Activated CD8-positive, alpha-beta T cell treated with anti-CD3 and anti-CD28 coated beads for 36 hours (primary cell): ENCODE measurements at regions not wholly inside any gene's neighbourhood (a gene's known extent, or its start where the extent isn't known, plus 50 kb on each side); places are given as distances from the start of the nearest gene placed in this dataset.
A peak's percentile ranks its signal among the peaks of the same experiment; 100 is the strongest.

Source experiments
- ATAC-seq: fragments of 200-7000 bp; cut with Tn5 transposase; one replicate; pipeline ENCODE4 v1.10.0; 2021; ENCODE audit warnings: mild to moderate bottlenecking, moderate library complexity
- CTCF ChIA-PET: fragments of 350-600 bp; sonication (Branson Sonifier 250); formaldehyde crosslinking; loops from one replicate; lab custom pipeline; 2021; ENCODE audit warnings: antibody characterized with exemption; lab: Charles Lee
- POLR2A ChIA-PET: fragments of 350-600 bp; sonication (Branson Sonifier 250); formaldehyde crosslinking; loops from one replicate; lab custom pipeline; 2021; ENCODE audit warnings: antibody characterized with exemption; lab: Charles Lee
- DNase-seq: peaks from one replicate; pipeline ENCODE4 v3.0.0-alpha.2; 2020
- H3K27ac Mint-ChIP-seq: one replicate; pipeline ENCODE4 v1.8.0; 2021; ENCODE audit warnings: mild to moderate bottlenecking, mixed read lengths
- H3K27me3 Mint-ChIP-seq: one replicate; pipeline ENCODE4 v1.8.0; 2021; ENCODE audit warnings: mixed read lengths
- H3K36me3 Mint-ChIP-seq: one replicate; pipeline ENCODE4 v1.8.0; 2021; ENCODE audit warnings: low read depth, mixed read lengths
- H3K4me1 Mint-ChIP-seq: one replicate; pipeline ENCODE4 v1.8.0; 2021; ENCODE audit warnings: low read depth, mixed read lengths
- H3K4me3 Mint-ChIP-seq: one replicate; pipeline ENCODE4 v1.8.0; 2021; ENCODE audit warnings: mild to moderate bottlenecking, moderate library complexity, mixed read lengths
- H3K9me3 Mint-ChIP-seq: one replicate; pipeline ENCODE4 v1.8.0; 2021; ENCODE audit warnings: mixed read lengths
- intact Hi-C: fragments of 100-400 bp; cut with micrococcal nuclease; formaldehyde crosslinking; loops from one replicate; pipeline ENCODE4 v1.10.0; 2022
- TF ChIP-seq, protein P1 (sequence below): fragments of 200-600 bp; IDR thresholded peaks from one replicate; pipeline ENCODE4 v1.8.0; 2022; ENCODE audit warnings: antibody characterized with exemption, mild to moderate bottlenecking

DNA sequence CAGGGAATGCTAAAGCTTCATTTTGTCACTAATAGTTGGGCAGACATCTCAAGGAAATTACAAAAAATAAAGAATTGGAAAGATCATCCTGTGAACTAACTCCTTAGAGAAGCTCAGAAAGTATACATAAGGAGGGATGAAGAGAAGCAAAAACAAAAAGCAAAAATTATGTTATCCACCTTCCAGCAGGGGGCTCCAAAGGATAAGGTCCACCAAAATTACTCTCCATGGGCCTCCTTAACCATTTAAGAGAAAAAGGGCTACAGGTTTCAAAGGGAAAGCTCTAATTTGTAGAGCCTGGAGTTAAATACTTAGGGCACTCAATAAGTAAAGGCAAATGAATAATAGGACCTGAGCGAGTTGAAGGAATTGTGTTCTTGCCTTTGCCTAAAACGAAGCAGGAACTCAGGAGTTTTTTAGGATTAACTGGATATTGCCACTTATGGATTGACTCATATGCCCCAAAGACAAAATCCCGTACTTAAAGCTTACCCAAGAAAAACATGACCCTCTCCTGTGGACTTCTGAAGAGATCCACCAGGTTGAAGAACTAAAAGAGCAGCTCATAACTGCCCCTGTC is 1167.9 kb downstream of the DSC3 start:
- Mint-ChIP-seq H3K27ac (no peak overlapping the region), H3K36me3 (no peaks in the 10 kb centered on the region), H3K27me3 (no peaks in the 10 kb centered on the region), H3K4me3 (no peak overlapping the region), H3K9me3 (peaks cover 9% of the 10 kb centered on the region), H3K4me1 (no peaks in the 10 kb centered on the region)
- ATAC-seq = no peak
- CTCF ChIA-PET = interaction anchor here (1.1 to 1.7 kb wide), 6 partner anchors 9 to 1099 kb away, joined by 3 to 8 read pairs (median 3); no protein-coding TSS in a partner anchor
- no peak for DNase-seq
- POLR2A ChIA-PET = no interaction called here
- TF ChIP-seq, protein P1, sequence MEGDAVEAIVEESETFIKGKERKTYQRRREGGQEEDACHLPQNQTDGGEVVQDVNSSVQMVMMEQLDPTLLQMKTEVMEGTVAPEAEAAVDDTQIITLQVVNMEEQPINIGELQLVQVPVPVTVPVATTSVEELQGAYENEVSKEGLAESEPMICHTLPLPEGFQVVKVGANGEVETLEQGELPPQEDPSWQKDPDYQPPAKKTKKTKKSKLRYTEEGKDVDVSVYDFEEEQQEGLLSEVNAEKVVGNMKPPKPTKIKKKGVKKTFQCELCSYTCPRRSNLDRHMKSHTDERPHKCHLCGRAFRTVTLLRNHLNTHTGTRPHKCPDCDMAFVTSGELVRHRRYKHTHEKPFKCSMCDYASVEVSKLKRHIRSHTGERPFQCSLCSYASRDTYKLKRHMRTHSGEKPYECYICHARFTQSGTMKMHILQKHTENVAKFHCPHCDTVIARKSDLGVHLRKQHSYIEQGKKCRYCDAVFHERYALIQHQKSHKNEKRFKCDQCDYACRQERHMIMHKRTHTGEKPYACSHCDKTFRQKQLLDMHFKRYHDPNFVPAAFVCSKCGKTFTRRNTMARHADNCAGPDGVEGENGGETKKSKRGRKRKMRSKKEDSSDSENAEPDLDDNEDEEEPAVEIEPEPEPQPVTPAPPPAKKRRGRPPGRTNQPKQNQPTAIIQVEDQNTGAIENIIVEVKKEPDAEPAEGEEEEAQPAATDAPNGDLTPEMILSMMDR = peak; percentile 54
- intact Hi-C loops = no loop called here

DNA sequence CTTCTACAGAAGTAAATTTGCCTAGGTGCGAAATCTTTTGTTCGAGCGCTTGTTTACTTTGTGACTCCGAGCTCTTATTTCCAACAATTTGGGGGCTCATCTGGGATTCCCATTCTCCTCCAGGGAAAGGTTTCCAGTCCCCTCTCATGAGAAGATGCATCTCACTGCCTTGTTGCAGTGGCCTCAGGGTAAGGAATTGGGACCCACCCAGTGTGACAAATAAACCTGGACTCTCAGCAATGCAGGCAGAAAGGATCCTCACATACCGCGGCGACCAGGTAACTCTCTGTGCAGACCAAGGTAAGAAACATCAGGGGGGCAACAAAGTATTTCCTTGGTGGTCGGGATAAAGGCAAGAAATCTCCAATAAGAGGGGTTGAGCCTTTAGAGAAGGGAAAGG is 1169.3 kb downstream of the DSC3 start:
- H3K4me1 Mint-ChIP-seq = no peaks in the 10 kb centered on the region
- peaks cover 11% of the 10 kb centered on the region for H3K9me3 Mint-ChIP-seq
- DNase-seq (no peak), ATAC-seq (no peak)
- no peak overlapping the region for H3K4me3 Mint-ChIP-seq
- TF ChIP-seq, protein P1 = no peak
- intact Hi-C loops = no loop called here
- ChIA-PET CTCF (no interaction called here), POLR2A (no interaction called here)
- no peaks in the 10 kb centered on the region for H3K36me3 Mint-ChIP-seq
- H3K27ac Mint-ChIP-seq = no peak overlapping the region
- H3K27me3 Mint-ChIP-seq = no peaks in the 10 kb centered on the region

DNA sequence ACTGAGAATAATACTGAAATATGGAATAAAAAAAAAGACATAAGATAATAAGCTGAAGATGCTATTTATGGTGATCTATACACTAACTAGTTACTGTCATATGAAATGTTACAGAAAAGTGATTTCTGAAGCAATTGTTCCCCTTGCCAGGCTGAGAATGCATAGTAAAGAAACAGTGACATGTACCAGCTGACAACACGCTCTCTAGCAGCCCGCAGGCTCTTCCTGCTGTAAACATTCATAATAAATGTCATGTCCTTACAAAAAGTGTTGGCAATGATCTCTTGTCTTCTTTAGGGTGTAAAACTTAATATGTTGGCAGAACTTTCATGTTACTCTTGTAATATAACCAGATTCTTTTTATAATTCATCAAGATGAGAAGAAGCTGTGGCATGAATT is 1171.3 kb downstream of the DSC3 start:
- no peaks in the 10 kb centered on the region for H3K27me3 Mint-ChIP-seq
- H3K27ac Mint-ChIP-seq = no peak overlapping the region
- H3K4me3 Mint-ChIP-seq = no peak overlapping the region
- no peaks in the 10 kb centered on the region for H3K4me1 Mint-ChIP-seq
- intact Hi-C loops = no loop called here
- no peaks in the 10 kb centered on the region for H3K36me3 Mint-ChIP-seq
- ATAC-seq (no peak), DNase-seq (no peak)
- ChIA-PET POLR2A (no interaction called here), CTCF (no interaction called here)
- H3K9me3 Mint-ChIP-seq = peaks cover 8% of the 10 kb centered on the region
- TF ChIP-seq, protein P1 = no peak

DNA sequence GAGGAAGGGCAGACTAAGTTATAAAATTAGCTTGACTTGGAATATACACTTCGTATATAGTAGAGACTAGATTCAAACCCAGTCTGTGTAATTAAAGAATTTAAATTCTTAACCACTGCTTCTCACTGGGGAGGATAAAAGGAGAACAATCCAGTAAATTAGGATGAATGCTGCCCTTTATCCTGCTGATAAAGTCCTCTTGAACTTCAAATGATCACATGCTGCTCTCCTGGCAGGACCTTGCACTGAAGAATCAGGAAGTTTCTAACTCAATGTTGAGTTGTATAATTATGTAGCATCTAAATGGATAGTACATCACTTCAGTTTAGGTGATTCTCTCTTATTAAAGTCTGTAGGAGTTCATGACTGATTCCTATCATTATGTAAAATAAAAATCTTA is 1179.7 kb downstream of the DSC3 start:
- TF ChIP-seq, protein P1 = no peak
- DNase-seq = no peak
- Mint-ChIP-seq H3K36me3 (no peaks in the 10 kb centered on the region), H3K4me3 (no peak overlapping the region), H3K27ac (no peak overlapping the region), H3K27me3 (no peaks in the 10 kb centered on the region), H3K9me3 (peaks cover 2% of the 10 kb centered on the region), H3K4me1 (no peaks in the 10 kb centered on the region)
- intact Hi-C loops = no loop called here
- no peak for ATAC-seq
- POLR2A ChIA-PET = no interaction called here
- CTCF ChIA-PET = interaction anchor here (1.0 kb wide), 1 partner anchor 12 kb away, joined by 3 read pairs; no protein-coding TSS in a partner anchor

DNA sequence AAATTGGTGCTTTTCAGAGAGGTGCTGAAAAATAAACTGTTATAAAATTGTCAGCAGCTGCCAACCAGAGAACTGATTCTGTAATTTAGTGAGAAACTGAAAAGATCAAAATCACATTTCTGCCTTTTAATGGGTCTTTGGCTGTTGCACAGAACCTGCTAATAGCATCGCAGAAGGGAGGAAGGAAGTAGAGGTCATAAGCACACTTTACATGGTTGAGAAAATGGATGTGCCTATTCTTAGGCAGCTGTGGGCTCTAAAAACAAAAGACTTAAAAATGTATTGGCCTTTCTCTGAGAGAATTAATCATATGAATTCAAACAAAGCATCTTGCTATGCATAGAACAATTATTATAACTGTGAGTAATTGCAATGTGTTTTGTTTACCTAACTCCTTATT is 1186.9 kb downstream of the DSC3 start:
- intact Hi-C loops = no loop called here
- DNase-seq = no peak
- H3K27me3 Mint-ChIP-seq = no peaks in the 10 kb centered on the region

More for the DNA sequence above, 1186.9 kb downstream of the DSC3 start:
- Mint-ChIP-seq H3K9me3 (peaks cover 6% of the 10 kb centered on the region), H3K27ac (no peak overlapping the region), H3K36me3 (no peaks in the 10 kb centered on the region), H3K4me1 (no peaks in the 10 kb centered on the region), H3K4me3 (no peak overlapping the region)
- no peak for ATAC-seq
- ChIA-PET CTCF (no interaction called here), POLR2A (no interaction called here)
- TF ChIP-seq, protein P1 = no peak
